ENCODE measurements at regions not wholly inside any gene's neighbourhood (a gene's known extent, or its start where the extent isn't known, plus 50 kb on each side); places are given as distances from the start of the nearest gene placed in this dataset.

DNA sequence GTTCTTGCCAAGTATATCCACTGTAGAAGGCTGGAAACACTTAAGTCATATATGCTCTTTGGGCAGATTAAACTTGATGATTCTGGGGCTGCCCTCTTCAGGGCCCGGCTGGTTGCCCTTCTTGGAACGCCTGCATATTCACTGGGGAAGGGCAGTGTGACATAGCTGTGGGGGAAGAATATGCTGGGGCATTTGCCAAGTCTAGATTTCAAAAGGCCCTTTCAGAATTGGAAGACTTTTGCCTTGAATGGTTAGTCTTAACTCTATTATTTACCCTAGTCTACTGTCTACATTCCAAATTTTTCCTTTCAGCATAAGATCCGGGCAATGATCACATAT is 161.2 kb upstream of the PITX1 start:
- Histone ChIP-seq H2AFZ (ENCODE audit: low read length) (no peak overlapping the region), H3K27me3 (ENCODE audit: control insufficient read depth in 1 of 2, insufficient read depth in 2 of 2, low read length in 2 of 2) (no peaks in the 10 kb centered on the region; a peak in 1 of 5 replicates), H3K36me3 (replicated peaks in 1 of 2; ENCODE audit: control insufficient read depth in 1 of 2, insufficient read depth in 2 of 2, low read length in 2 of 2) (no peaks in the 10 kb centered on the region), H3K79me2 (ENCODE audit: insufficient read depth, low read length) (no peaks in the 10 kb centered on the region), H3K4me3 (replicated peaks in 1 of 3; ENCODE audit: insufficient read depth in 1 of 3, low read depth in 2 of 3, low read length in 3 of 3) (no peak overlapping the region), H3K4me1 (ENCODE audit: insufficient read depth, low read length) (peaks cover 5% of the 10 kb centered on the region; the same call in 1 of the 2 replicates), H3K9me3 (ENCODE audit: low read length) (no peaks in the 10 kb centered on the region), H3K9ac (ENCODE audit: insufficient read depth, low read depth, low read length) (no peak overlapping the region), H4K20me1 (ENCODE audit: insufficient read depth, low read length) (no peaks in the 10 kb centered on the region), H3K4me2 (ENCODE audit: low read depth, low read length) (no peak overlapping the region), H3K27ac (ENCODE audit: extremely low read length, insufficient read depth, low read length) (no peak overlapping the region)
- CTCF ChIA-PET (ENCODE audit: low intra/inter-chr PET ratio, low total read pairs) = no interaction called here
- in situ Hi-C loops (cut with HindIII; ENCODE audit: extremely low pct_ligation_motif_present, low pct_unique_long_range_greater_than_20kb) (no loop called here), intact Hi-C loops (cut with micrococcal nuclease; ENCODE audit: unreplicated experiment) (no loop called here)
- FAIRE-seq (no peak), ATAC-seq (no peak), DNase-seq (ENCODE audit: low spot score) (no peak)
- no TSS peak for BruUV-seq (replicated peaks)
- 77% methylated on average over 3 of the region's 3 CpGs for WGBS (ENCODE audit: low lambda C conversion rate)
- POLR2A ChIA-PET = no interaction called here
- TF ChIP-seq RAD51 (IDR thresholded peaks at IDR 0.05; ENCODE audit: borderline replicate concordance) (no peak), ZBTB3 (CRISPR knock-in tag; IDR thresholded peaks at IDR 0.05; ENCODE audit: borderline replicate concordance, low read depth) (no peak), JUN (CRISPR knock-in tag; IDR thresholded peaks at IDR 0.05) (no peak), ZNF775 (CRISPR knock-in tag; IDR thresholded peaks at IDR 0.05; ENCODE audit: borderline replicate concordance) (no peak), ZNF431 (CRISPR knock-in tag; IDR thresholded peaks at IDR 0.05; ENCODE audit: borderline replicate concordance, low read depth) (no peak), PAX8 (CRISPR knock-in tag; IDR thresholded peaks at IDR 0.05; ENCODE audit: borderline replicate concordance) (no peak), XBP1 (CRISPR knock-in tag; IDR thresholded peaks at IDR 0.05) (no peak)
- TF ChIP-seq, protein P1, sequence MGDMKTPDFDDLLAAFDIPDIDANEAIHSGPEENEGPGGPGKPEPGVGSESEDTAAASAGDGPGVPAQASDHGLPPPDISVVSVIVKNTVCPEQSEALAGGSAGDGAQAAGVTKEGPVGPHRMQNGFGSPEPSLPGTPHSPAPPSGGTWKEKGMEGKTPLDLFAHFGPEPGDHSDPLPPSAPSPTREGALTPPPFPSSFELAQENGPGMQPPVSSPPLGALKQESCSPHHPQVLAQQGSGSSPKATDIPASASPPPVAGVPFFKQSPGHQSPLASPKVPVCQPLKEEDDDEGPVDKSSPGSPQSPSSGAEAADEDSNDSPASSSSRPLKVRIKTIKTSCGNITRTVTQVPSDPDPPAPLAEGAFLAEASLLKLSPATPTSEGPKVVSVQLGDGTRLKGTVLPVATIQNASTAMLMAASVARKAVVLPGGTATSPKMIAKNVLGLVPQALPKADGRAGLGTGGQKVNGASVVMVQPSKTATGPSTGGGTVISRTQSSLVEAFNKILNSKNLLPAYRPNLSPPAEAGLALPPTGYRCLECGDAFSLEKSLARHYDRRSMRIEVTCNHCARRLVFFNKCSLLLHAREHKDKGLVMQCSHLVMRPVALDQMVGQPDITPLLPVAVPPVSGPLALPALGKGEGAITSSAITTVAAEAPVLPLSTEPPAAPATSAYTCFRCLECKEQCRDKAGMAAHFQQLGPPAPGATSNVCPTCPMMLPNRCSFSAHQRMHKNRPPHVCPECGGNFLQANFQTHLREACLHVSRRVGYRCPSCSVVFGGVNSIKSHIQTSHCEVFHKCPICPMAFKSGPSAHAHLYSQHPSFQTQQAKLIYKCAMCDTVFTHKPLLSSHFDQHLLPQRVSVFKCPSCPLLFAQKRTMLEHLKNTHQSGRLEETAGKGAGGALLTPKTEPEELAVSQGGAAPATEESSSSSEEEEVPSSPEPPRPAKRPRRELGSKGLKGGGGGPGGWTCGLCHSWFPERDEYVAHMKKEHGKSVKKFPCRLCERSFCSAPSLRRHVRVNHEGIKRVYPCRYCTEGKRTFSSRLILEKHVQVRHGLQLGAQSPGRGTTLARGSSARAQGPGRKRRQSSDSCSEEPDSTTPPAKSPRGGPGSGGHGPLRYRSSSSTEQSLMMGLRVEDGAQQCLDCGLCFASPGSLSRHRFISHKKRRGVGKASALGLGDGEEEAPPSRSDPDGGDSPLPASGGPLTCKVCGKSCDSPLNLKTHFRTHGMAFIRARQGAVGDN (CRISPR knock-in tag; IDR thresholded peaks at IDR 0.05) = no peak
- TF ChIP-seq, protein P2, sequence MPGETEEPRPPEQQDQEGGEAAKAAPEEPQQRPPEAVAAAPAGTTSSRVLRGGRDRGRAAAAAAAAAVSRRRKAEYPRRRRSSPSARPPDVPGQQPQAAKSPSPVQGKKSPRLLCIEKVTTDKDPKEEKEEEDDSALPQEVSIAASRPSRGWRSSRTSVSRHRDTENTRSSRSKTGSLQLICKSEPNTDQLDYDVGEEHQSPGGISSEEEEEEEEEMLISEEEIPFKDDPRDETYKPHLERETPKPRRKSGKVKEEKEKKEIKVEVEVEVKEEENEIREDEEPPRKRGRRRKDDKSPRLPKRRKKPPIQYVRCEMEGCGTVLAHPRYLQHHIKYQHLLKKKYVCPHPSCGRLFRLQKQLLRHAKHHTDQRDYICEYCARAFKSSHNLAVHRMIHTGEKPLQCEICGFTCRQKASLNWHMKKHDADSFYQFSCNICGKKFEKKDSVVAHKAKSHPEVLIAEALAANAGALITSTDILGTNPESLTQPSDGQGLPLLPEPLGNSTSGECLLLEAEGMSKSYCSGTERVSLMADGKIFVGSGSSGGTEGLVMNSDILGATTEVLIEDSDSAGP (CRISPR knock-in tag; IDR thresholded peaks at IDR 0.05; ENCODE audit: borderline replicate concordance) = no peak
- TF ChIP-seq, protein P3, sequence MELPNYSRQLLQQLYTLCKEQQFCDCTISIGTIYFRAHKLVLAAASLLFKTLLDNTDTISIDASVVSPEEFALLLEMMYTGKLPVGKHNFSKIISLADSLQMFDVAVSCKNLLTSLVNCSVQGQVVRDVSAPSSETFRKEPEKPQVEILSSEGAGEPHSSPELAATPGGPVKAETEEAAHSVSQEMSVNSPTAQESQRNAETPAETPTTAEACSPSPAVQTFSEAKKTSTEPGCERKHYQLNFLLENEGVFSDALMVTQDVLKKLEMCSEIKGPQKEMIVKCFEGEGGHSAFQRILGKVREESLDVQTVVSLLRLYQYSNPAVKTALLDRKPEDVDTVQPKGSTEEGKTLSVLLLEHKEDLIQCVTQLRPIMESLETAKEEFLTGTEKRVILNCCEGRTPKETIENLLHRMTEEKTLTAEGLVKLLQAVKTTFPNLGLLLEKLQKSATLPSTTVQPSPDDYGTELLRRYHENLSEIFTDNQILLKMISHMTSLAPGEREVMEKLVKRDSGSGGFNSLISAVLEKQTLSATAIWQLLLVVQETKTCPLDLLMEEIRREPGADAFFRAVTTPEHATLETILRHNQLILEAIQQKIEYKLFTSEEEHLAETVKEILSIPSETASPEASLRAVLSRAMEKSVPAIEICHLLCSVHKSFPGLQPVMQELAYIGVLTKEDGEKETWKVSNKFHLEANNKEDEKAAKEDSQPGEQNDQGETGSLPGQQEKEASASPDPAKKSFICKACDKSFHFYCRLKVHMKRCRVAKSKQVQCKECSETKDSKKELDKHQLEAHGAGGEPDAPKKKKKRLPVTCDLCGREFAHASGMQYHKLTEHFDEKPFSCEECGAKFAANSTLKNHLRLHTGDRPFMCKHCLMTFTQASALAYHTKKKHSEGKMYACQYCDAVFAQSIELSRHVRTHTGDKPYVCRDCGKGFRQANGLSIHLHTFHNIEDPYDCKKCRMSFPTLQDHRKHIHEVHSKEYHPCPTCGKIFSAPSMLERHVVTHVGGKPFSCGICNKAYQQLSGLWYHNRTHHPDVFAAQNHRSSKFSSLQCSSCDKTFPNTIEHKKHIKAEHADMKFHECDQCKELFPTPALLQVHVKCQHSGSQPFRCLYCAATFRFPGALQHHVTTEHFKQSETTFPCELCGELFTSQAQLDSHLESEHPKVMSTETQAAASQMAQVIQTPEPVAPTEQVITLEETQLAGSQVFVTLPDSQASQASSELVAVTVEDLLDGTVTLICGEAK (IDR thresholded peaks at IDR 0.05) = no peak
- TF ChIP-seq, protein P3 (CRISPR knock-in tag; IDR thresholded peaks at IDR 0.05) = no peak

All from HepG2 (cell line).